Embryonic facial prominence (tissue), 1 donor: ENCODE measurements at regions not wholly inside any gene's neighbourhood (a gene's known extent, or its start where the extent isn't known, plus 50 kb on each side); places are given as distances from the start of the nearest gene placed in this dataset.

Experiments used
- DNase-seq: peaks from one replicate; pipeline ENCODE4 v3.0.0-alpha.2; 2016; ENCODE audit errors: extremely low spot score

DNA sequence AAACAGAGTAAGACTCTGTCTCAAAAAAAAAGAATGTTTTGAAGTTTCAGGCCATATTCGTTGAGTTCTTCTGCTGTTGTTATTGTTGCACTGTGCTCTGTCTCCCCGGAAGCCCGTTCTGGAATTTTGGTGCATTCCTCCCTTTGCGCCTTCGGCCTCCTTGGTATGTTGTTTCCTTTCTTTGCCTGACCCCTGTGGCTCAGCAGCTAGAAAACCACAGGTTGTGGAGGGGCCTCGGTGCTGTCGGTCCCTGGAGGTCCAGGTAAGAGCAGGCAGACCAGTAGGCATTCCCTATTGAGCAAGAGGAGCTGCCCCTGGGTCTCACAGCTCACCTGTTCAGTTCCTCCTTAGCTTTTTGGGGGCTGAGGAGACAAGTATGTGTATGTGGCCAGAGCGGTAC, 51.0 kb upstream of the DLG1 start:
- DNase-seq, result no peak
